HG03139 (cell line): ENCODE measurements at regions not wholly inside any gene's neighbourhood (a gene's known extent, or its start where the extent isn't known, plus 50 kb on each side); places are given as distances from the start of the nearest gene placed in this dataset.

Experiments used
- ATAC-seq: cut with Tn5 transposase; IDR thresholded peaks from one replicate; pipeline ENCODE4 v1.9.1; 2021; ENCODE audit not compliant: unreplicated experiment

- no peak for ATAC-seq
Measured at GRCh38 chr15:39139431-39140059, 441.3 kb upstream of the THBS1 start.

GRCh38 chr15:39140060-39140604, 440.7 kb upstream of the THBS1 start:
- no peak for ATAC-seq

- no peak for ATAC-seq
Measured at GRCh38 chr15:39142500-39142899, 438.4 kb upstream of the THBS1 start.

GRCh38 chr15:39143479-39143878, 437.4 kb upstream of the THBS1 start:
- ATAC-seq: no peak

- ATAC-seq: no peak
Measured at GRCh38 chr15:39144051-39144450, 436.8 kb upstream of the THBS1 start.

- no peak for ATAC-seq
Measured at GRCh38 chr15:39144613-39145499, 436.0 kb upstream of the THBS1 start.

GRCh38 chr15:39145854-39146625, 434.8 kb upstream of the THBS1 start:
- no peak for ATAC-seq

- no peak for ATAC-seq
Measured at GRCh38 chr15:39149636-39150150, 431.2 kb upstream of the THBS1 start.

GRCh38 chr15:39151545-39151944, 429.3 kb upstream of the THBS1 start:
- ATAC-seq: no peak

GRCh38 chr15:39153058-39153714, 427.7 kb upstream of the THBS1 start:
- ATAC-seq: no peak

GRCh38 chr15:39153716-39154115, 427.2 kb upstream of the THBS1 start:
- ATAC-seq: no peak

- ATAC-seq: no peak
Measured at GRCh38 chr15:39154227-39154638, 426.6 kb upstream of the THBS1 start.

- ATAC-seq: no peak
Measured at GRCh38 chr15:39154776-39155175, 426.1 kb upstream of the THBS1 start.

GRCh38 chr15:39156166-39156565, 424.7 kb upstream of the THBS1 start:
- no peak for ATAC-seq

GRCh38 chr15:39156646-39157250, 424.1 kb upstream of the THBS1 start:
- ATAC-seq: no peak

- ATAC-seq: no peak
Measured at GRCh38 chr15:39157882-39158281, 423.0 kb upstream of the THBS1 start.

- no peak for ATAC-seq
Measured at GRCh38 chr15:39159833-39160232, 421.0 kb upstream of the THBS1 start.

GRCh38 chr15:39161096-39161495, 419.8 kb upstream of the THBS1 start:
- ATAC-seq: no peak

- no peak for ATAC-seq
Measured at GRCh38 chr15:39165020-39165706, 415.7 kb upstream of the THBS1 start.
